K562 (cell line): ENCODE measurements at regions not wholly inside any gene's neighbourhood (a gene's known extent, or its start where the extent isn't known, plus 50 kb on each side); places are given as distances from the start of the nearest gene placed in this dataset.

Source experiments
- ATAC-seq: fragments of 200-7000 bp; cut with Tn5 transposase; 3 replicates; pipeline ENCODE4 v1.9.1; 2020; ENCODE audit warnings: moderate library complexity
- BruUV-seq: library from RNA; stranded (reverse); fragments of 400-500 nt; replicated peaks from 2 replicates; lab custom pipeline; 2021; lab: Mats Ljungman, UMichigan
- CTCF ChIA-PET: fragments of 300-600 bp; formaldehyde crosslinking; extraction: SDS; loops from one replicate; lab custom pipeline; 2021; ENCODE audit warnings: low intra/inter-chr PET ratio; lab: Yijun Ruan, JAX
- POLR2A ChIA-PET: fragments of 300-600, 350-650 bp; sonication (Branson Sonifier 250); formaldehyde crosslinking; extraction: SDS; loops from one replicate; lab custom pipeline; 2021; ENCODE audit warnings: antibody characterized with exemption, inconsistent platforms; lab: Yijun Ruan, JAX
- DNase-seq, 4 experiments: peaks; one replicate each; pipeline versions ENCODE4 v3.0.0 to v3.0.0-alpha.2; 2011 to 2018; ENCODE audit warnings: low spot score in 3 of 4, mixed read lengths in 3 of 4; ENCODE audit errors: extremely low read depth in 1 of 4
- FAIRE-seq: peaks from 2 replicates; lab custom pipeline; 2011; peaks lifted over from hg19 to GRCh38; lab: Jason Lieb, UNC
- H2AFZ ChIP-seq: 2 replicates; pipeline ENCODE4 v1.6.0; 2011; ENCODE audit warnings: low read depth, low read length, control low read depth, inconsistent platforms
- H3K27ac ChIP-seq: fragments of 200-600 bp; 3 replicates; pipeline ENCODE4 v1.8.0; 2011; ENCODE audit warnings: low read depth, mild to moderate bottlenecking, control low read depth, inconsistent platforms, low read length, moderate library complexity, mixed read lengths; ENCODE audit errors: extremely low read depth
- H3K27me3 ChIP-seq, 2 experiments: fragments of 300-600 bp in 1 of 2; 2 replicates in 1 of 2; 3 replicates in 1 of 2; pipeline versions ENCODE4 v1.6.0 to v1.8.0; 2011; ENCODE audit warnings: inconsistent platforms in 2 of 2, low read length in 2 of 2, mild to moderate bottlenecking in 1 of 2, mixed read lengths in 1 of 2, moderate library complexity in 1 of 2; ENCODE audit not compliant: control insufficient read depth in 2 of 2, insufficient read depth in 2 of 2
- H3K36me3 ChIP-seq: fragments of 300-600 bp; 3 replicates; pipeline ENCODE4 v1.8.0; 2011; ENCODE audit warnings: mild to moderate bottlenecking, low read length, inconsistent platforms; ENCODE audit not compliant: control insufficient read depth, insufficient read depth
- H3K4me1 ChIP-seq, 2 experiments: fragments of 200-600 bp in 1 of 2; replicated peaks in 1 of 2; 2 replicates in 1 of 2; 3 replicates in 1 of 2; pipeline versions ENCODE4 v1.5.1 to v1.8.0; 2011; ENCODE audit warnings: inconsistent platforms in 2 of 2, low read length in 2 of 2, mild to moderate bottlenecking in 1 of 2, mixed read lengths in 1 of 2, moderate library complexity in 1 of 2; ENCODE audit not compliant: control insufficient read depth in 2 of 2, insufficient read depth in 2 of 2
- H3K4me2 ChIP-seq: 2 replicates; pipeline ENCODE4 v1.6.1; 2011; ENCODE audit warnings: low read length, control low read depth, inconsistent platforms, mixed read lengths; ENCODE audit not compliant: insufficient read depth
- H3K4me3 ChIP-seq: fragments of 200-600 bp; sonication (generic), shearing (Covaris generic); 2 replicates; pipeline ENCODE4 v1.5.1; 2016; ENCODE audit warnings: control low read depth, inconsistent platforms
- H3K79me2 ChIP-seq: fragments of 200-600 bp; 3 replicates; pipeline ENCODE4 v1.8.0; 2011; ENCODE audit warnings: low read length, inconsistent platforms; ENCODE audit not compliant: control insufficient read depth, insufficient read depth
- H3K9ac ChIP-seq, 2 experiments: 2 replicates each; pipeline versions ENCODE4 v1.6.0 to v1.6.1; 2011; ENCODE audit warnings: low read depth in 2 of 2, low read length in 2 of 2, control low read depth in 1 of 2, inconsistent platforms in 1 of 2, mild to moderate bottlenecking in 1 of 2, mixed read lengths in 1 of 2; ENCODE audit not compliant: insufficient read depth in 1 of 2
- H3K9me1 ChIP-seq: one replicate; pipeline ENCODE4 v1.6.0; 2011; ENCODE audit warnings: inconsistent platforms, mild to moderate bottlenecking, low read length, moderate library complexity; ENCODE audit not compliant: control insufficient read depth, insufficient read depth
- H3K9me3 ChIP-seq: replicated peaks from 2 replicates; pipeline ENCODE4 v1.5.1; 2011; ENCODE audit warnings: low read depth, low read length, inconsistent platforms; ENCODE audit not compliant: control insufficient read depth, insufficient read depth
- H4K20me1 ChIP-seq: replicated peaks from 2 replicates; pipeline ENCODE4 v1.6.1; 2011; ENCODE audit warnings: low read length, inconsistent platforms, mixed read lengths; ENCODE audit not compliant: control insufficient read depth, insufficient read depth
- ILF3 ChIP-seq: fragments of 450-650 bp; IDR thresholded peaks from 2 replicates; pipeline ENCODE4 v1.6.1; 2018; ENCODE audit warnings: antibody characterized with exemption, mild to moderate bottlenecking, moderate library complexity, borderline replicate concordance
- JUN ChIP-seq, 2 experiments: sonication (generic) in 1 of 2; formaldehyde crosslinking in 1 of 2; IDR thresholded peaks; 2 replicates each; pipeline versions ENCODE4 v1.6.1 to v1.8.0; 2012 to 2022; ENCODE audit warnings: borderline replicate concordance in 2 of 2, mild to moderate bottlenecking in 2 of 2, improper control_type of control experiment in 1 of 2, low read depth in 1 of 2, low read length in 1 of 2, missing genetic modification reagents in 1 of 2
- NBN ChIP-seq: fragments of 450-650 bp; IDR thresholded peaks from 2 replicates; pipeline ENCODE4 v1.6.1; 2016; ENCODE audit warnings: low read depth, mild to moderate bottlenecking
- NCOA4 ChIP-seq: fragments of 450-650 bp; IDR thresholded peaks from 2 replicates; pipeline ENCODE4 v1.6.1; 2018; ENCODE audit warnings: mild to moderate bottlenecking; ENCODE audit not compliant: partially characterized antibody
- NCOA6 ChIP-seq: fragments of 450-650 bp; IDR thresholded peaks from 2 replicates; pipeline ENCODE4 v1.6.1; 2017; ENCODE audit warnings: mild to moderate bottlenecking
- REST ChIP-seq, 2 experiments: fragments of 450-650 bp; formaldehyde crosslinking in 1 of 2; IDR thresholded peaks; 2 replicates each; pipeline versions ENCODE4 v1.4.0 to v1.6.1; 2014 to 2020; ENCODE audit warnings: mild to moderate bottlenecking in 2 of 2, borderline replicate concordance in 1 of 2, low read depth in 1 of 2
- SMARCB1 ChIP-seq: IDR thresholded peaks from 2 replicates; pipeline ENCODE4 v1.6.1; 2011; ENCODE audit warnings: improper control_type of control experiment, low read depth; ENCODE audit not compliant: insufficient read length
- TEAD1 ChIP-seq, 2 experiments: fragments of 450-650 bp in 1 of 2; sonication (generic) in 1 of 2; formaldehyde crosslinking; IDR thresholded peaks; 2 replicates each; pipeline versions ENCODE4 v1.4.0 to v1.8.0; 2020 to 2022; ENCODE audit warnings: mild to moderate bottlenecking in 2 of 2, missing genetic modification reagents in 1 of 2
- TEAD4 ChIP-seq, 2 experiments: sonication (generic) in 1 of 2; formaldehyde crosslinking in 1 of 2; IDR thresholded peaks; 2 replicates each; pipeline versions ENCODE4 v1.6.1 to v1.8.0; 2012 to 2022; ENCODE audit warnings: borderline replicate concordance in 1 of 2, inconsistent platforms in 1 of 2, low read length in 1 of 2, mild to moderate bottlenecking in 1 of 2, missing genetic modification reagents in 1 of 2
- ZNF143 ChIP-seq: sonication (generic); formaldehyde crosslinking; IDR thresholded peaks from 2 replicates; pipeline ENCODE4 v1.9.0; 2022; ENCODE audit warnings: mild to moderate bottlenecking, missing genetic modification reagents
- WGBS: fragments of 100-300 bp; shearing (Covaris generic); methylation state at CpG from one replicate; pipeline ENCODE4 v1.1.6; 2016; ENCODE audit warnings: low coverage, mixed read lengths; ENCODE audit not compliant: insufficient coverage; ENCODE audit errors: missing lambda C conversion rate; 5-methylcytosine and 5-hydroxymethylcytosine counted together
- in situ Hi-C: fragments of 300-500 bp; cut with MboI; formaldehyde crosslinking; loops from 4 replicates; pipeline ENCODE4 v1.15.0; 2018; ENCODE audit warnings: inconsistent platforms, mixed read lengths
- intact Hi-C: fragments of 100-400 bp; cut with micrococcal nuclease; formaldehyde crosslinking; loops from 2 replicates; pipeline ENCODE4 v1.14.2; 2022

- no peaks in the 10 kb centered on the region for H4K20me1 ChIP-seq
- in situ Hi-C loops (no loop called here), intact Hi-C loops (no loop called here)
- H3K27ac ChIP-seq = no peak overlapping the region
- H3K4me1 ChIP-seq = no peaks in the 10 kb centered on the region
- H3K4me3 ChIP-seq = no peak overlapping the region
- no peak for DNase-seq
- no peak for ATAC-seq
- no peaks in the 10 kb centered on the region for H3K9me3 ChIP-seq
- H3K4me2 ChIP-seq = no peak overlapping the region
- no TSS peak for BruUV-seq
- H3K9ac ChIP-seq = no peak overlapping the region
- no peak for FAIRE-seq
- H2AFZ ChIP-seq = no peak overlapping the region
- ChIA-PET CTCF (no interaction called here), POLR2A (no interaction called here)
- no peaks in the 10 kb centered on the region for H3K27me3 ChIP-seq
- H3K36me3 ChIP-seq = no peaks in the 10 kb centered on the region
- H3K9me1 ChIP-seq = no peaks in the 10 kb centered on the region
- no peaks in the 10 kb centered on the region for H3K79me2 ChIP-seq
- TF ChIP-seq NCOA6 = no peak
- no peak for TF ChIP-seq REST (IDR thresholded peaks at IDR 0.05; ENCODE audit: borderline replicate concordance)
- no peak for TF ChIP-seq REST (CRISPR knock-in tag; IDR thresholded peaks at IDR 0.05; ENCODE audit: low read depth)
- no peak for TF ChIP-seq NBN
- TF ChIP-seq TEAD1 (CRISPR knock-in tag; IDR thresholded peaks at IDR 0.05) = no peak
- no peak for TF ChIP-seq JUN (IDR thresholded peaks at IDR 0.05; ENCODE audit: borderline replicate concordance, low read depth, low read length)
- no peak for TF ChIP-seq JUN (CRISPR knock-in tag; IDR thresholded peaks at IDR 0.05; ENCODE audit: borderline replicate concordance)
- TF ChIP-seq SMARCB1 = no peak
- TF ChIP-seq NCOA4 = no peak
- no peak for TF ChIP-seq ZNF143 (CRISPR knock-in tag)
- no peak for TF ChIP-seq ILF3
- TF ChIP-seq TEAD4 (IDR thresholded peaks at IDR 0.05; ENCODE audit: low read length) = no peak
- TF ChIP-seq TEAD4 (CRISPR knock-in tag; IDR thresholded peaks at IDR 0.05; ENCODE audit: borderline replicate concordance) = no peak
- WGBS = 0% methylated on average over 1 of the region's 1 CpG
Observed at GRCh38 chr12:90260136-90260535, 551.5 kb upstream of the ATP2B1 start.
